ENCODE measurements at regions not wholly inside any gene's neighbourhood (a gene's known extent, or its start where the extent isn't known, plus 50 kb on each side); places are given as distances from the start of the nearest gene placed in this dataset.

DNA sequence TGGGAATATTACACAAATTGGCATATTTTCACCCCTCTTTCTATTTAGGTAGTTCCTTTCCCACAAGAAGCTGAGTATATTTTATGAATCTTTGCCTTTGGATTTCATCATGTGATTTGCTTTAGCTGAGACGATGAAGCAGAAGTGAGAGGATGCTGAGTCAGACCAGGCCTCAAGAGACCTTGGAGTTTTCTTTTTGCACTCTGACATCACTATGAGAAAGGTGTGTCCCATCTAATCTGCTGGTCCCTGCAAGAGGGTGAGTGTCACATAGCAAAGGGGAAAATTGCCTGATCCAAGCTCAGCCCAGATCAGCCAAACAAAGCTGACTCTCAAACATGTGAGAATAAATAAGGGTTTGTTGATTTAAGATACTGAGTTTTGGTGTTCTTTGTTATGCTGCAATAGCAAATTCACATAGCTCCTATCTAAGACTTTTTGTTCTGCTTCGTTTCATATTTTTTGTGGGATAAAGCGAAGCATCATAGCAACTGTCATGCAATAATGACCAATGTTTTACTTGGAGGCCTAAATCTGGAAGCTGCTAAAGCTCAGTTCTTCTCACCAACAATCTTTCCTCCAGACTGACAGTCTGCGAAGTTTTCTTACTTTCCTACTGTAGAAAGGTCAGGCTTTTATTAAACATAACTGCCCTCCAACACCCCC, 176.9 kb downstream of the PDHA2 start (continued):
- TF ChIP-seq IKZF1 (conservative IDR thresholded peaks at IDR 0.05) (peak; percentile 32; the same call in 1 of the 2 replicates), PAX5 (IDR thresholded peaks at IDR 0.05; ENCODE audit: borderline replicate concordance, low read depth, low read length) (no peak), ZNF217 (IDR thresholded peaks at IDR 0.05) (no peak), ZNF274 (IDR thresholded peaks at IDR 0.05; ENCODE audit: insufficient read depth, insufficient read length) (no peak), STAT3 (IDR thresholded peaks at IDR 0.05; ENCODE audit: low read depth, low read length) (no peak), IRF4 (IDR thresholded peaks at IDR 0.05; ENCODE audit: low read depth, low read length) (peak; percentile 71; the same call in 1 of the 2 replicates), TAF1 (IDR thresholded peaks at IDR 0.05; ENCODE audit: borderline replicate concordance, low read depth, low read length) (no peak), SPI1 (IDR thresholded peaks at IDR 0.05; ENCODE audit: borderline replicate concordance, insufficient read depth, low read depth, low read length) (peak; percentile 73)
- TF ChIP-seq, protein P1, sequence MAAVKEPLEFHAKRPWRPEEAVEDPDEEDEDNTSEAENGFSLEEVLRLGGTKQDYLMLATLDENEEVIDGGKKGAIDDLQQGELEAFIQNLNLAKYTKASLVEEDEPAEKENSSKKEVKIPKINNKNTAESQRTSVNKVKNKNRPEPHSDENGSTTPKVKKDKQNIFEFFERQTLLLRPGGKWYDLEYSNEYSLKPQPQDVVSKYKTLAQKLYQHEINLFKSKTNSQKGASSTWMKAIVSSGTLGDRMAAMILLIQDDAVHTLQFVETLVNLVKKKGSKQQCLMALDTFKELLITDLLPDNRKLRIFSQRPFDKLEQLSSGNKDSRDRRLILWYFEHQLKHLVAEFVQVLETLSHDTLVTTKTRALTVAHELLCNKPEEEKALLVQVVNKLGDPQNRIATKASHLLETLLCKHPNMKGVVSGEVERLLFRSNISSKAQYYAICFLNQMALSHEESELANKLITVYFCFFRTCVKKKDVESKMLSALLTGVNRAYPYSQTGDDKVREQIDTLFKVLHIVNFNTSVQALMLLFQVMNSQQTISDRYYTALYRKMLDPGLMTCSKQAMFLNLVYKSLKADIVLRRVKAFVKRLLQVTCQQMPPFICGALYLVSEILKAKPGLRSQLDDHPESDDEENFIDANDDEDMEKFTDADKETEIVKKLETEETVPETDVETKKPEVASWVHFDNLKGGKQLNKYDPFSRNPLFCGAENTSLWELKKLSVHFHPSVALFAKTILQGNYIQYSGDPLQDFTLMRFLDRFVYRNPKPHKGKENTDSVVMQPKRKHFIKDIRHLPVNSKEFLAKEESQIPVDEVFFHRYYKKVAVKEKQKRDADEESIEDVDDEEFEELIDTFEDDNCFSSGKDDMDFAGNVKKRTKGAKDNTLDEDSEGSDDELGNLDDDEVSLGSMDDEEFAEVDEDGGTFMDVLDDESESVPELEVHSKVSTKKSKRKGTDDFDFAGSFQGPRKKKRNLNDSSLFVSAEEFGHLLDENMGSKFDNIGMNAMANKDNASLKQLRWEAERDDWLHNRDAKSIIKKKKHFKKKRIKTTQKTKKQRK (IDR thresholded peaks at IDR 0.05; ENCODE audit: low read depth, low read length) = no peak
- TF ChIP-seq, protein P2, sequence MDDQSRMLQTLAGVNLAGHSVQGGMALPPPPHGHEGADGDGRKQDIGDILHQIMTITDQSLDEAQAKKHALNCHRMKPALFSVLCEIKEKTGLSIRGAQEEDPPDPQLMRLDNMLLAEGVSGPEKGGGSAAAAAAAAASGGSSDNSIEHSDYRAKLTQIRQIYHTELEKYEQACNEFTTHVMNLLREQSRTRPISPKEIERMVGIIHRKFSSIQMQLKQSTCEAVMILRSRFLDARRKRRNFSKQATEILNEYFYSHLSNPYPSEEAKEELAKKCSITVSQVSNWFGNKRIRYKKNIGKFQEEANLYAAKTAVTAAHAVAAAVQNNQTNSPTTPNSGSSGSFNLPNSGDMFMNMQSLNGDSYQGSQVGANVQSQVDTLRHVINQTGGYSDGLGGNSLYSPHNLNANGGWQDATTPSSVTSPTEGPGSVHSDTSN (IDR thresholded peaks at IDR 0.05; ENCODE audit: insufficient replicate concordance, low read depth, low read length) = no peak

Data from GM12878 (cell line).